Spleen (tissue), 11 donors: ENCODE measurements at regions not wholly inside any gene's neighbourhood (a gene's known extent, or its start where the extent isn't known, plus 50 kb on each side); places are given as distances from the start of the nearest gene placed in this dataset.

Experiments used
- DNase-seq: peaks from one replicate; pipeline ENCODE4 v3.0.0-alpha.2; 2020
- H3K27ac ChIP-seq, 8 donors: fragments of 200-600 bp; sonication (generic) in 7 of 8; 1 replicate in 4 of 8; 2 replicates in 4 of 8; pipeline versions ENCODE4 v1.5.0 to v1.8.0; 2016 to 2021; ENCODE audit warnings: inconsistent platforms in 4 of 8, mild to moderate bottlenecking in 4 of 8, moderate library complexity in 1 of 8
- H3K27me3 ChIP-seq, 7 donors: fragments of 200-600 bp; sonication (generic) in 6 of 7; replicated peaks in 1 of 7; 1 replicate in 4 of 7; 2 replicates in 3 of 7; pipeline versions ENCODE4 v1.5.0 to v1.8.0; 2016 to 2021; ENCODE audit warnings: inconsistent platforms in 3 of 7, mild to moderate bottlenecking in 1 of 7
- H3K36me3 ChIP-seq, 6 donors: fragments of 200-600 bp; sonication (generic) in 5 of 6; 1 replicate in 4 of 6; 2 replicates in 2 of 6; pipeline versions ENCODE4 v1.5.0 to v1.8.0; 2016 to 2021; ENCODE audit warnings: inconsistent platforms in 2 of 6
- H3K4me1 ChIP-seq, 6 donors: fragments of 200-600 bp; sonication (generic) in 5 of 6; 1 replicate in 3 of 6; 2 replicates in 3 of 6; pipeline versions ENCODE4 v1.5.0 to v1.8.0; 2016 to 2021; ENCODE audit warnings: inconsistent platforms in 3 of 6
- H3K4me3 ChIP-seq, 8 donors: fragments of 200-600 bp; sonication (generic) in 7 of 8; 1 replicate in 4 of 8; 2 replicates in 4 of 8; pipeline versions ENCODE4 v1.5.0 to v1.8.0; 2016 to 2021; ENCODE audit warnings: inconsistent platforms in 4 of 8, mild to moderate bottlenecking in 4 of 8, moderate library complexity in 2 of 8
- H3K9me3 ChIP-seq, 8 donors: fragments of 200-600 bp; sonication (generic) in 7 of 8; 1 replicate in 4 of 8; 2 replicates in 4 of 8; pipeline versions ENCODE4 v1.5.0 to v1.8.0; 2016 to 2021; ENCODE audit warnings: inconsistent platforms in 4 of 8
- CTCF ChIP-seq, 11 experiments: fragments of 200-600 bp in 7 of 11; fragments of 450-650 bp in 4 of 11; sonication (generic) in 4 of 11; IDR thresholded peaks in 8 of 11; conservative IDR thresholded peaks in 3 of 11; 1 replicate in 7 of 11; 2 replicates in 4 of 11; pipeline versions ENCODE4 v1.4.0 to v1.8.0; 2016 to 2021; ENCODE audit warnings: antibody characterized with exemption in 11 of 11, inconsistent platforms in 4 of 11, mild to moderate bottlenecking in 1 of 11
- POLR2A ChIP-seq, 3 donors: fragments of 450-650 bp; IDR thresholded peaks; one replicate each; pipeline ENCODE4 v1.5.1; 2017; ENCODE audit warnings: antibody characterized with exemption in 3 of 3, mild to moderate bottlenecking in 1 of 3
- POLR2AphosphoS5 ChIP-seq, 3 donors: sonication (generic); formaldehyde crosslinking; IDR thresholded peaks; one replicate each; pipeline ENCODE4 v1.5.1; 2017; ENCODE audit warnings: antibody characterized with exemption in 3 of 3
- WGBS, 5 donors: extraction: QIAGEN DNeasy Blood & Tissue Kit in 3 of 5; methylation state at CpG; one replicate each; pipeline versions ENCODE4 v1.1.5 to v1.1.7; 2013 to 2018; 5-methylcytosine and 5-hydroxymethylcytosine counted together
- intact Hi-C: fragments of 100-400 bp; cut with DNase I; formaldehyde crosslinking; loops from one replicate; pipeline ENCODE4 v1.15.0; 2023; ENCODE audit warnings: low total_unique reads
- donor health status: healthy with polysubstance abuse.
- donor health status: DM: no; HTN: no; CAD: no; lungs with moderate emphysema.
- donor health status: DM: no; HTN: no; CAD: no.
- donor health status: Bipolar disorder and iron deficiency.
- donor health status: healthy.
- donor health status: DM: no; HTN: no; CAD: no.
- donor health status: DM: yes; HTN: yes; CAD: no.

GRCh38 chr3:104768886-104769285 lies 597.8 kb upstream of the ALCAM start:
- H3K36me3 ChIP-seq: no peaks in the 10 kb centered on the region
- no peak overlapping the region for H3K4me3 ChIP-seq
- TF ChIP-seq CTCF (IDR thresholded peaks at IDR 0.05 in 8 of 11, conservative IDR thresholded peaks at IDR 0.05 in 3 of 11) (no peak), POLR2A (IDR thresholded peaks at IDR 0.05) (no peak), POLR2AphosphoS5 (IDR thresholded peaks at IDR 0.05) (no peak)
- intact Hi-C loops: no loop called here
- 70 to 92% (median 88%) methylated on average over 3 of the region's 3 CpGs for WGBS, 5 donors
- H3K27ac ChIP-seq: no peak overlapping the region
- no peaks in the 10 kb centered on the region for H3K9me3 ChIP-seq
- no peaks in the 10 kb centered on the region for H3K4me1 ChIP-seq
- no peak for DNase-seq
- no peaks in the 10 kb centered on the region for H3K27me3 ChIP-seq

- Histone ChIP-seq H3K4me3 (no peak overlapping the region), H3K36me3 (no peaks in the 10 kb centered on the region), H3K9me3 (peaks cover 0 to 8% (median 2%) of the 10 kb centered on the region in 8 donors), H3K27ac (no peak overlapping the region), H3K4me1 (no peaks in the 10 kb centered on the region), H3K27me3 (no peaks in the 10 kb centered on the region)
- TF ChIP-seq POLR2A (IDR thresholded peaks at IDR 0.05) (no peak), POLR2AphosphoS5 (IDR thresholded peaks at IDR 0.05) (no peak), CTCF (IDR thresholded peaks at IDR 0.05 in 8 of 11, conservative IDR thresholded peaks at IDR 0.05 in 3 of 11) (no peak)
- WGBS, 5 donors: 79 to 89% (median 85%) methylated on average over 7 of the region's 7 CpGs
- no peak for DNase-seq
- intact Hi-C loops: no loop called here
Measured at GRCh38 chr3:104779324-104779723, 587.4 kb upstream of the ALCAM start.

- Histone ChIP-seq H3K36me3 (no peaks in the 10 kb centered on the region), H3K27me3 (no peaks in the 10 kb centered on the region), H3K4me3 (no peak overlapping the region), H3K27ac (no peak overlapping the region), H3K4me1 (no peaks in the 10 kb centered on the region), H3K9me3 (peaks cover 0 to 8% (median 2%) of the 10 kb centered on the region in 8 donors)
- intact Hi-C loops: no loop called here
- WGBS, 5 donors: 69 to 75% (median 71%) methylated on average over 2 of the region's 2 CpGs
- TF ChIP-seq CTCF (IDR thresholded peaks at IDR 0.05 in 8 of 11, conservative IDR thresholded peaks at IDR 0.05 in 3 of 11) (no peak), POLR2A (IDR thresholded peaks at IDR 0.05) (no peak)
- no peak for DNase-seq
Measured at GRCh38 chr3:104781112-104781511, 585.6 kb upstream of the ALCAM start.

- Histone ChIP-seq H3K27me3 (no peaks in the 10 kb centered on the region), H3K4me1 (no peaks in the 10 kb centered on the region), H3K36me3 (no peaks in the 10 kb centered on the region), H3K27ac (no peak overlapping the region), H3K4me3 (no peak overlapping the region), H3K9me3 (no peaks in the 10 kb centered on the region)
- intact Hi-C loops: no loop called here
- whole genome bisulfite sequencing, 5 donors: 67 to 76% (median 69%) methylated on average over 5 of the region's 5 CpGs
- TF ChIP-seq CTCF (IDR thresholded peaks at IDR 0.05 in 8 of 11, conservative IDR thresholded peaks at IDR 0.05 in 3 of 11): no peak
- no peak for TF ChIP-seq POLR2AphosphoS5 (IDR thresholded peaks at IDR 0.05)
- TF ChIP-seq POLR2A (IDR thresholded peaks at IDR 0.05): no peak
- no peak for DNase-seq
Measured at GRCh38 chr3:104785947-104786346, 580.8 kb upstream of the ALCAM start.
